SHP77 (cell line): ENCODE measurements at regions not wholly inside any gene's neighbourhood (a gene's known extent, or its start where the extent isn't known, plus 50 kb on each side); places are given as distances from the start of the nearest gene placed in this dataset.

Experiments
- DNase-seq, 2 experiments: peaks; one replicate each; lab custom pipeline; 2025; lab: John Stamatoyannopoulos, UW

DNA sequence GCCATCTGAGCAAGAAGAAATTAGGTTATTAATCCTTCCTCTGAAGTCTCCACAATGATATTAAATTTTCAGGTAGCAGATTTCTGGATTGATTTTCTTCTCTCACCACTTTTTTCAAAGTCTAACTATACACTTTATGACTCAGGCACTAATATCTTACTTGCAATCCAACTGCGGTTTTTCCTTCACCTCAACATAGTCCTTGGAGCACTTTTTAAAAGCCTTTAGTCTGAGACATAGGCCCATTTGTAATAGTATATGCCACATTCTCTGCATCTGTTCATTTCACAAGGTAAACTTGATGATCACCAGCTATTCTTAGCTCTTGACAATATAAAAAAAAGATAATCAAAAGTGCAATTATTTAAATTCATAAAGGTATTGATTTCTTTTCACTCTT, 55.9 kb upstream of the EDNRA start:
- DNase-seq: no peak

DNA sequence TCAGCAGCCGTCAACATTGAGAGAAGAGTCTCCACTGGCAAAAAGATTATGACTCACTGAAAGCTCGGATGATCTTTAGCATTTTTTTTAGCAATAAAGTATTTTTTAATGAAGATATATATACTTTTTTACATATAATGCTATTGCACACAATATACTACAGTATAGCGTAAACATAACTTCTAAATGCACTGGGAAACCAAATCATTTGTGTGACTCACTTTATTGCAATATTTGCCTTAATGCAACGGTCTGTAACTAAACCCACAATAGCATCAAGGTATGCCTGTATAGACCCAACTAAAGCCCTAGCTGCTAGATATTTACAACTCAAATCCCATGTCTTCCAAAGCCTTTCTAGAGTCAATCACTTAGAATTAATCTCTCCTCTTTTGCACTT, 52.3 kb upstream of the EDNRA start:
- no peak for DNase-seq

- no peak for DNase-seq
These were observed 50.8 kb upstream of the EDNRA start for GRCh38 chr4:147430111-147430510.
